ENCODE measurements at regions not wholly inside any gene's neighbourhood (a gene's known extent, or its start where the extent isn't known, plus 50 kb on each side); places are given as distances from the start of the nearest gene placed in this dataset.

DNA sequence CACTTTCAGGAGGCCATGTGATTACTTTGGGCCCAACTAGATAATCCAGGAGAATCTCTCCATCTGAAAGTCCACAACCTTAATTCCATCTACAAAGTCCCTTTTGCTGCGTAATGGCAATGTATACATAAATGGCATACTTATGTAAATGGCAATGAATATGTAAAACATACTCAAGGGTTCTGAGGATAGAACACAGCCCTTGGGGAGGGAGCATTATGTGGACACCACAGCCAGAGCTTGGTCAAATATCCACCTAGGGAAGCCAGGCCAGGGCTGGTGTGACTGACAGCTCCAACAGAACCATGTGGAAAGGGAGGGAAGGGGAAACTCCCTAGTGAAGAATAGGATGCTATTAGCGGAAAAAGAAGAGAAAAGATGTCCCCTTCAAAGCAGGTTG is 496.2 kb downstream of the COG6 start:
- H3K27ac ChIP-seq (ENCODE audit: low read depth, low read length), result no peak overlapping the region
- no peak overlapping the region for H3K14ac ChIP-seq (ENCODE audit: low read length)
- H2AK5ac ChIP-seq (ENCODE audit: low read length), result no peak overlapping the region
- no peak overlapping the region for H2BK12ac ChIP-seq (ENCODE audit: low read length)
- H3K4me1 ChIP-seq (ENCODE audit: control insufficient read depth in 1 of 2, insufficient read depth in 2 of 2, low read length in 2 of 2), result peaks cover 1 to 2% of the 10 kb centered on the region in 2 experiments
- DNase-seq, result no peak
- H2BK5ac ChIP-seq (ENCODE audit: low read depth, low read length, poor library complexity), result no peak overlapping the region
- no peaks in the 10 kb centered on the region for H3K9me3 ChIP-seq (ENCODE audit: insufficient read depth, low read depth, low read length)
- H3K23ac ChIP-seq (ENCODE audit: low read length), result no peak overlapping the region
- no peaks in the 10 kb centered on the region for H3K79me1 ChIP-seq (ENCODE audit: low read length)
- no peak overlapping the region for H4K8ac ChIP-seq (ENCODE audit: low read depth, low read length)
- H3K79me2 ChIP-seq (ENCODE audit: control insufficient read depth, insufficient read depth, low read length, poor library complexity), result no peaks in the 10 kb centered on the region
- H3K9ac ChIP-seq (ENCODE audit: low read length), result no peak overlapping the region
- no peak overlapping the region for H4K12ac ChIP-seq (ENCODE audit: low read depth, low read length)
- H3K4me3 ChIP-seq (ENCODE audit: low read depth, low read length), result no peak overlapping the region
- H2AFZ ChIP-seq (ENCODE audit: insufficient read depth, low read length, poor library complexity), result no peak overlapping the region
- no peak overlapping the region for H3K4ac ChIP-seq (ENCODE audit: low read depth, low read length)
- no peak overlapping the region for H2BK120ac ChIP-seq (ENCODE audit: insufficient read depth, low read length, poor library complexity)
- no peak overlapping the region for H3K4me2 ChIP-seq (ENCODE audit: low read length)
- no peak overlapping the region for H3K18ac ChIP-seq (ENCODE audit: low read length)
- WGBS (ENCODE audit: extremely low coverage, insufficient coverage, insufficient read length), result no CpG with 5 or more reads among the region's 2 CpGs
- H4K91ac ChIP-seq (ENCODE audit: low read depth, low read length), result no peak overlapping the region
- no peaks in the 10 kb centered on the region for H3K27me3 ChIP-seq (ENCODE audit: insufficient read depth, low read length)
- H3K36me3 ChIP-seq (ENCODE audit: control insufficient read depth in 1 of 2, insufficient read depth in 2 of 2, low read length in 2 of 2), result no peaks in the 10 kb centered on the region

DNA sequence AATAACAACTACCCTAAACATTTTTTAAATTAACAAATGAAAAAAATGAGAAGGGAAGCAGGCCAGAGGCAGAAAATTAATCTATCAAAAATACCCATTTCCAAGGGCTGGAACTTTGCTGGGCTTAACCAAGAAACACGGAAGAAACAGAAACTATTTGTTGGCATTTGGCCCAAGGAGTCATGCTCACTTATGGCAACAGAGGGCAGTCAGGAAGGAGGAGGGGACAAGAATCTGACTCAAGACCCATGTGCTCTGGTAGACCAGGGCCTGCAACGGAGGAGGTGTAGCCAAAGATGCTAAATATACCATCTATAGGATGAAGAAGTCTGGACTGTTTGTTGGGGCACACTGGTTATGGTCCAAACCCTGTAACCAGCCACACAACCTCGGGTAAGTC is 496.7 kb downstream of the COG6 start:
- Histone ChIP-seq H3K27ac (ENCODE audit: low read depth, low read length) (no peak overlapping the region), H4K91ac (ENCODE audit: low read depth, low read length) (no peak overlapping the region), H3K4me3 (ENCODE audit: low read depth, low read length) (no peak overlapping the region), H3K23ac (ENCODE audit: low read length) (no peak overlapping the region), H4K8ac (ENCODE audit: low read depth, low read length) (no peak overlapping the region), H2AK5ac (ENCODE audit: low read length) (no peak overlapping the region), H4K12ac (ENCODE audit: low read depth, low read length) (no peak overlapping the region), H3K79me1 (ENCODE audit: low read length) (no peaks in the 10 kb centered on the region), H2BK5ac (ENCODE audit: low read depth, low read length, poor library complexity) (no peak overlapping the region), H3K4me1 (ENCODE audit: control insufficient read depth in 1 of 2, insufficient read depth in 2 of 2, low read length in 2 of 2) (no peaks in the 10 kb centered on the region), H3K4ac (ENCODE audit: low read depth, low read length) (no peak overlapping the region), H3K79me2 (ENCODE audit: control insufficient read depth, insufficient read depth, low read length, poor library complexity) (no peaks in the 10 kb centered on the region), H3K4me2 (ENCODE audit: low read length) (no peak overlapping the region), H2AFZ (ENCODE audit: insufficient read depth, low read length, poor library complexity) (no peak overlapping the region), H3K9me3 (ENCODE audit: insufficient read depth, low read depth, low read length) (no peaks in the 10 kb centered on the region), H3K9ac (ENCODE audit: low read length) (no peak overlapping the region), H2BK12ac (ENCODE audit: low read length) (no peak overlapping the region), H3K18ac (ENCODE audit: low read length) (no peak overlapping the region), H3K36me3 (ENCODE audit: control insufficient read depth in 1 of 2, insufficient read depth in 2 of 2, low read length in 2 of 2) (no peaks in the 10 kb centered on the region), H2BK120ac (ENCODE audit: insufficient read depth, low read length, poor library complexity) (no peak overlapping the region), H3K27me3 (ENCODE audit: insufficient read depth, low read length) (no peaks in the 10 kb centered on the region), H3K14ac (ENCODE audit: low read length) (no peak overlapping the region)
- WGBS (ENCODE audit: extremely low coverage, insufficient coverage, insufficient read length), result no CpG with 5 or more reads among the region's 3 CpGs
- no peak for DNase-seq

DNA sequence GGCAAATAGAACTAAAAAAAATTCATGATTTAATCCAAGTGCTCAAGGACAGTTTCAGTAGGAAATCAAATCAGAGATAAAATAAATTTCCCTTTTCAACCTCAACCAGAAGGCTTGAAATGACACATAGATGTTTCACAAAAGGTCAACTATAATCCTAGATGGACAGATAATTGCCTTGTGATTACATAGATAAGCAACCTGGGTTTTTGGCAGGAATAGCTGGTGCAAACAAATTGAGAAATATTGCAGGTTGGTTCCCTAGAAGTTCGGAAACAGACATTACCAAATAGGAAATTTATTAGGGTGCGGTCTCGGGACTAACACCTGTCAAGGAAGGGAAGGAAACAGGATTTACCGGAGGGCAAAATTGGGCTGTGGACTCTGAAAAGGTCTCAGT is 497.5 kb downstream of the COG6 start:
- Histone ChIP-seq H2BK120ac (ENCODE audit: insufficient read depth, low read length, poor library complexity) (no peak overlapping the region), H3K27ac (ENCODE audit: low read depth, low read length) (no peak overlapping the region), H2BK12ac (ENCODE audit: low read length) (no peak overlapping the region), H2AFZ (ENCODE audit: insufficient read depth, low read length, poor library complexity) (no peak overlapping the region), H3K4me2 (ENCODE audit: low read length) (no peak overlapping the region), H3K79me1 (ENCODE audit: low read length) (no peaks in the 10 kb centered on the region), H4K12ac (ENCODE audit: low read depth, low read length) (no peak overlapping the region), H4K8ac (ENCODE audit: low read depth, low read length) (no peak overlapping the region), H2AK5ac (ENCODE audit: low read length) (no peak overlapping the region), H3K4ac (ENCODE audit: low read depth, low read length) (no peak overlapping the region), H3K4me3 (ENCODE audit: low read depth, low read length) (no peak overlapping the region), H3K23ac (ENCODE audit: low read length) (no peak overlapping the region), H3K9me3 (ENCODE audit: insufficient read depth, low read depth, low read length) (no peaks in the 10 kb centered on the region), H3K9ac (ENCODE audit: low read length) (no peak overlapping the region), H3K36me3 (ENCODE audit: control insufficient read depth in 1 of 2, insufficient read depth in 2 of 2, low read length in 2 of 2) (no peaks in the 10 kb centered on the region), H2BK5ac (ENCODE audit: low read depth, low read length, poor library complexity) (no peak overlapping the region), H3K14ac (ENCODE audit: low read length) (no peak overlapping the region), H4K91ac (ENCODE audit: low read depth, low read length) (no peak overlapping the region), H3K18ac (ENCODE audit: low read length) (no peak overlapping the region), H3K4me1 (ENCODE audit: control insufficient read depth in 1 of 2, insufficient read depth in 2 of 2, low read length in 2 of 2) (no peaks in the 10 kb centered on the region), H3K79me2 (ENCODE audit: control insufficient read depth, insufficient read depth, low read length, poor library complexity) (no peaks in the 10 kb centered on the region), H3K27me3 (ENCODE audit: insufficient read depth, low read length) (no peaks in the 10 kb centered on the region)
- WGBS (ENCODE audit: extremely low coverage, insufficient coverage, insufficient read length), result no CpG with 5 or more reads among the region's 4 CpGs
- DNase-seq, result no peak

DNA sequence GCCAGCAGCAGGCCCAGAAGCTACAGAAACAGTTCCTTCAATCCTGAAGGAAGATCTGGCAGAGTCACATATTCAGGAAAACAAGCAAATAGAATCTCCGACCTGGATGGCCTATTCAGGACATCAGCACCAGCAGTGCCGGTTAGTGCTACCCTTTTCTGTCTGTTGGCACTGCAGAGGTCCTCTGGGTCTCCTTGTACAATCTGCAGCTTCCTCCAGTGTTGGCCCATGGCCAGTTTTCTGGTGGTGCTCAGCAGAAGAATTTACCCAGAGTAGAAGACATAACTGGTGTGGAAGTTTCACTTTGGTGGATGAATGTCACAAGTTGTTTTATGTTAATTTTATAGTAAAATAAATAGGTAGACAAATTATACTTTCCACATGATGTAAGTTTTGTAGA is 498.1 kb downstream of the COG6 start:
- H3K79me1 ChIP-seq (ENCODE audit: low read length), result no peaks in the 10 kb centered on the region
- no peak overlapping the region for H4K12ac ChIP-seq (ENCODE audit: low read depth, low read length)
- no peaks in the 10 kb centered on the region for H3K27me3 ChIP-seq (ENCODE audit: insufficient read depth, low read length)
- H3K23ac ChIP-seq (ENCODE audit: low read length), result no peak overlapping the region
- no peak overlapping the region for H3K4me3 ChIP-seq (ENCODE audit: low read depth, low read length)
- H4K8ac ChIP-seq (ENCODE audit: low read depth, low read length), result no peak overlapping the region
- WGBS (ENCODE audit: extremely low coverage, insufficient coverage, insufficient read length), result no CpG with 5 or more reads among the region's 2 CpGs
- H3K4me2 ChIP-seq (ENCODE audit: low read length), result no peak overlapping the region
- no peak overlapping the region for H2BK5ac ChIP-seq (ENCODE audit: low read depth, low read length, poor library complexity)
- H2AK5ac ChIP-seq (ENCODE audit: low read length), result no peak overlapping the region
- no peaks in the 10 kb centered on the region for H3K79me2 ChIP-seq (ENCODE audit: control insufficient read depth, insufficient read depth, low read length, poor library complexity)
- no peaks in the 10 kb centered on the region for H3K36me3 ChIP-seq (ENCODE audit: control insufficient read depth in 1 of 2, insufficient read depth in 2 of 2, low read length in 2 of 2)
- DNase-seq, result no peak
- no peak overlapping the region for H2AFZ ChIP-seq (ENCODE audit: insufficient read depth, low read length, poor library complexity)
- no peak overlapping the region for H3K9ac ChIP-seq (ENCODE audit: low read length)
- H3K14ac ChIP-seq (ENCODE audit: low read length), result no peak overlapping the region
- no peak overlapping the region for H2BK120ac ChIP-seq (ENCODE audit: insufficient read depth, low read length, poor library complexity)
- H3K9me3 ChIP-seq (ENCODE audit: insufficient read depth, low read depth, low read length), result no peaks in the 10 kb centered on the region
- H4K91ac ChIP-seq (ENCODE audit: low read depth, low read length), result no peak overlapping the region
- H3K18ac ChIP-seq (ENCODE audit: low read length), result no peak overlapping the region
- peaks cover 2 to 3% of the 10 kb centered on the region in 2 experiments for H3K4me1 ChIP-seq (ENCODE audit: control insufficient read depth in 1 of 2, insufficient read depth in 2 of 2, low read length in 2 of 2)
- H2BK12ac ChIP-seq (ENCODE audit: low read length), result no peak overlapping the region
- no peak overlapping the region for H3K4ac ChIP-seq (ENCODE audit: low read depth, low read length)
- H3K27ac ChIP-seq (ENCODE audit: low read depth, low read length), result no peak overlapping the region

Measured in trophoblast cell (in vitro differentiated cells and primary cell).